Keratinocyte (primary cell): ENCODE measurements at regions not wholly inside any gene's neighbourhood (a gene's known extent, or its start where the extent isn't known, plus 50 kb on each side); places are given as distances from the start of the nearest gene placed in this dataset.

ENCODE experiments used
- DNase-seq: peaks from one replicate; pipeline ENCODE4 v3.0.0-alpha.2; 2011; ENCODE audit warnings: low read depth, missing footprints, low spot score
- FAIRE-seq: peaks from 2 replicates; lab custom pipeline; 2011; peaks lifted over from hg19 to GRCh38; lab: Jason Lieb, UNC
- H2AFZ ChIP-seq: 2 replicates; pipeline ENCODE4 v1.6.0; 2012; ENCODE audit warnings: low read length, control low read depth, inconsistent platforms; ENCODE audit not compliant: control insufficient read depth
- H3K27ac ChIP-seq: 2 replicates; pipeline ENCODE4 v1.5.1; 2011; ENCODE audit warnings: low read length; ENCODE audit not compliant: control insufficient read depth, insufficient read depth
- H3K27me3 ChIP-seq: 3 replicates; pipeline ENCODE4 v1.6.0; 2011; ENCODE audit warnings: low read length; ENCODE audit not compliant: control insufficient read depth, insufficient read depth; ENCODE audit errors: extremely low read depth
- H3K36me3 ChIP-seq, 2 experiments: 2 replicates in 1 of 2; 3 replicates in 1 of 2; pipeline ENCODE4 v1.5.1; 2011; ENCODE audit warnings: low read length in 2 of 2, mild to moderate bottlenecking in 1 of 2; ENCODE audit not compliant: control insufficient read depth in 2 of 2, insufficient read depth in 2 of 2; ENCODE audit errors: extremely low read depth in 1 of 2
- H3K4me1 ChIP-seq: 3 replicates; pipeline ENCODE4 v1.5.1; 2011; ENCODE audit warnings: low read length; ENCODE audit not compliant: control insufficient read depth, insufficient read depth; ENCODE audit errors: extremely low read depth
- H3K4me2 ChIP-seq: 3 replicates; pipeline ENCODE4 v1.6.0; 2011; ENCODE audit warnings: low read depth, low read length; ENCODE audit not compliant: control insufficient read depth, insufficient read depth; ENCODE audit errors: extremely low read depth
- H3K4me3 ChIP-seq, 3 experiments: fragments of 200-600 bp in 1 of 3; sonication (generic) in 1 of 3; 2 replicates in 2 of 3; 3 replicates in 1 of 3; pipeline ENCODE4 v1.5.1; 2011 to 2016; ENCODE audit warnings: low read length in 3 of 3, mild to moderate bottlenecking in 3 of 3, control low read depth in 2 of 3, inconsistent platforms in 1 of 3, low read depth in 1 of 3, mixed read lengths in 1 of 3, mixed run types in 1 of 3, moderate library complexity in 1 of 3; ENCODE audit not compliant: control insufficient read depth in 2 of 3, insufficient read depth in 2 of 3; ENCODE audit errors: extremely low read depth in 1 of 3
- H3K79me2 ChIP-seq: 2 replicates; pipeline ENCODE4 v1.6.0; 2012; ENCODE audit warnings: low read length; ENCODE audit not compliant: control insufficient read depth, insufficient read depth
- H3K9ac ChIP-seq: 3 replicates; pipeline ENCODE4 v1.6.0; 2011; ENCODE audit warnings: low read length; ENCODE audit not compliant: control insufficient read depth, insufficient read depth; ENCODE audit errors: extremely low read depth
- H3K9me1 ChIP-seq: 3 replicates; pipeline ENCODE4 v1.6.0; 2011; ENCODE audit warnings: low read length; ENCODE audit not compliant: control insufficient read depth, insufficient read depth; ENCODE audit errors: extremely low read depth
- H3K9me3 ChIP-seq: 2 replicates; pipeline ENCODE4 v1.5.1; 2012; ENCODE audit warnings: low read depth, low read length; ENCODE audit not compliant: control insufficient read depth
- H4K20me1 ChIP-seq: 3 replicates; pipeline ENCODE4 v1.6.0; 2011; ENCODE audit warnings: low read length; ENCODE audit not compliant: control insufficient read depth, insufficient read depth; ENCODE audit errors: extremely low read depth
- CTCF ChIP-seq, 3 experiments: IDR thresholded peaks in 1 of 3; conservative IDR thresholded peaks in 1 of 3; optimal IDR thresholded peaks in 1 of 3; 2 replicates in 2 of 3; 3 replicates in 1 of 3; pipeline versions ENCODE3 to v1.5.1; 2011; ENCODE audit warnings: low read length in 3 of 3, mild to moderate bottlenecking in 3 of 3, moderate library complexity in 2 of 3, control low read depth in 1 of 3, inconsistent platforms in 1 of 3; ENCODE audit not compliant: insufficient read depth in 2 of 3; ENCODE audit errors: extremely low read depth in 1 of 3
- EZH2 ChIP-seq: IDR thresholded peaks from one replicate; pipeline ENCODE4 v1.6.1; 2012; ENCODE audit warnings: inconsistent platforms, mild to moderate bottlenecking, low read length, moderate library complexity
- dilution Hi-C: fragments of 300-500 bp; cut with MboI; formaldehyde crosslinking; loops from one replicate; pipeline ENCODE4 v1.7.0; 2020; ENCODE audit warnings: low sequenced_read_pairs; ENCODE audit not compliant: extremely low pct_ligation_motif_present

- TF ChIP-seq EZH2 (no peak), CTCF (optimal IDR thresholded peaks at IDR 0.05 in 1 of 3, IDR thresholded peaks at IDR 0.05 in 1 of 3, conservative IDR thresholded peaks at IDR 0.05 in 1 of 3; ENCODE audit: extremely low read depth in 1 of 3, insufficient read depth in 2 of 3, low read length in 3 of 3) (no peak)
- dilution Hi-C loops, result no loop called here
- no peaks in the 10 kb centered on the region for H4K20me1 ChIP-seq
- no peaks in the 10 kb centered on the region for H3K27me3 ChIP-seq
- no peaks in the 10 kb centered on the region for H3K79me2 ChIP-seq
- no peak overlapping the region for H3K9ac ChIP-seq
- no peak overlapping the region for H3K4me3 ChIP-seq
- H3K36me3 ChIP-seq, result peaks cover 0 to 26% of the 10 kb centered on the region in 2 experiments
- no peak overlapping the region for H2AFZ ChIP-seq
- no peak overlapping the region for H3K27ac ChIP-seq
- no peaks in the 10 kb centered on the region for H3K9me1 ChIP-seq
- peaks cover 91% of the 10 kb centered on the region for H3K9me3 ChIP-seq
- DNase-seq (no peak), FAIRE-seq (no peak)
- no peak overlapping the region for H3K4me2 ChIP-seq
- H3K4me1 ChIP-seq, result no peaks in the 10 kb centered on the region
These were observed 103.4 kb downstream of the SNRPN start for GRCh38 chr15:25058080-25058785.

GRCh38 chr15:25059698-25060471 is 105.1 kb downstream of the SNRPN start:
- dilution Hi-C loops, result no loop called here
- H3K9me1 ChIP-seq, result no peaks in the 10 kb centered on the region
- H3K9me3 ChIP-seq, result peaks cover 93% of the 10 kb centered on the region
- no peaks in the 10 kb centered on the region for H3K79me2 ChIP-seq
- peaks cover 0 to 31% of the 10 kb centered on the region in 2 experiments for H3K36me3 ChIP-seq
- H2AFZ ChIP-seq, result no peak overlapping the region
- no peak overlapping the region for H3K4me3 ChIP-seq
- H3K27me3 ChIP-seq, result no peaks in the 10 kb centered on the region
- no peaks in the 10 kb centered on the region for H3K4me1 ChIP-seq
- H3K4me2 ChIP-seq, result no peak overlapping the region
- H4K20me1 ChIP-seq, result no peaks in the 10 kb centered on the region
- FAIRE-seq (no peak), DNase-seq (no peak)
- H3K27ac ChIP-seq, result no peak overlapping the region
- H3K9ac ChIP-seq, result no peak overlapping the region
- TF ChIP-seq EZH2, result no peak
- no peak for TF ChIP-seq CTCF (optimal IDR thresholded peaks at IDR 0.05 in 1 of 3, IDR thresholded peaks at IDR 0.05 in 1 of 3, conservative IDR thresholded peaks at IDR 0.05 in 1 of 3; ENCODE audit: extremely low read depth in 1 of 3, insufficient read depth in 2 of 3, low read length in 3 of 3)
